ENCODE measurements at regions not wholly inside any gene's neighbourhood (a gene's known extent, or its start where the extent isn't known, plus 50 kb on each side); places are given as distances from the start of the nearest gene placed in this dataset.

DNA sequence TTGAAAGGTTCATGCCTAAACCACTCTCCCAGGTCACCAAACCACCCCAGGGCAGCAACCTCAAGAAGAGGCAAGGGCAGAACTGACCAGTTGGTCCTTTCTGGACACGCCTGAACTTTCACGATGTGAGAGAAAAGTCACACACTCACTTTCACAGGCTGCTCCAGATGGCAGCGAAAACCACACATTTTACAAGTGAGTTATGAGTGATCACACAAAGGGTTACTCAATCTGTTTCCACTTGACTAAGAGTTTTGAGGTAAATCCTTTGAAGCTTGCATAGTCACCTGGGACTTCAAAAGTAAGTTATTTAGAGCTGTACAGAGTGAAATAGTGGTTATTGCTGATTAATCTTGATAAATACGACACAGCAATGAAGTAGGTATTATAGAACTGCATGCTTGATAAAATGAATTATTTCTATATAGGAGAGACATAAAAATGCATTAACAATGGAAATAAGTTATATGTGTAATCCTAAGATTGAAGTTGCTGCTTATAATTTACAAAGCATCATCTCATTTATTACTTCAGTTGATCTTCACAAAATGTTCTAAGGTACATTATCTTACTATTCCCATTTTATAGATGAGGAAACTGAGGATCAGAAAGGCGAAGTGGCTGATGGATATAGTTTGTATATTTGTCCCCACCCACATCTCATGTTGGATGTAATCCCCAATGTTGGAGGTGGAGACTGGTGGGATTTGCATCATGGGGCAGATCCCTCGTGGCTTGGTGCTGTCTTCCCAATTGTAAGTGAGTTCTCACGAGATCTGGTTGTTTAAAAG is 103.0 kb upstream of the KLF3 start:
- DNase-seq (ENCODE audit: low read depth), result no peak

GRCh38 chr4:38562751-38563198 is 101.2 kb upstream of the KLF3 start:
- DNase-seq (ENCODE audit: low read depth), result no peak

- DNase-seq (ENCODE audit: low read depth), result no peak
These were observed 100.1 kb upstream of the KLF3 start for GRCh38 chr4:38563707-38564495.

DNA sequence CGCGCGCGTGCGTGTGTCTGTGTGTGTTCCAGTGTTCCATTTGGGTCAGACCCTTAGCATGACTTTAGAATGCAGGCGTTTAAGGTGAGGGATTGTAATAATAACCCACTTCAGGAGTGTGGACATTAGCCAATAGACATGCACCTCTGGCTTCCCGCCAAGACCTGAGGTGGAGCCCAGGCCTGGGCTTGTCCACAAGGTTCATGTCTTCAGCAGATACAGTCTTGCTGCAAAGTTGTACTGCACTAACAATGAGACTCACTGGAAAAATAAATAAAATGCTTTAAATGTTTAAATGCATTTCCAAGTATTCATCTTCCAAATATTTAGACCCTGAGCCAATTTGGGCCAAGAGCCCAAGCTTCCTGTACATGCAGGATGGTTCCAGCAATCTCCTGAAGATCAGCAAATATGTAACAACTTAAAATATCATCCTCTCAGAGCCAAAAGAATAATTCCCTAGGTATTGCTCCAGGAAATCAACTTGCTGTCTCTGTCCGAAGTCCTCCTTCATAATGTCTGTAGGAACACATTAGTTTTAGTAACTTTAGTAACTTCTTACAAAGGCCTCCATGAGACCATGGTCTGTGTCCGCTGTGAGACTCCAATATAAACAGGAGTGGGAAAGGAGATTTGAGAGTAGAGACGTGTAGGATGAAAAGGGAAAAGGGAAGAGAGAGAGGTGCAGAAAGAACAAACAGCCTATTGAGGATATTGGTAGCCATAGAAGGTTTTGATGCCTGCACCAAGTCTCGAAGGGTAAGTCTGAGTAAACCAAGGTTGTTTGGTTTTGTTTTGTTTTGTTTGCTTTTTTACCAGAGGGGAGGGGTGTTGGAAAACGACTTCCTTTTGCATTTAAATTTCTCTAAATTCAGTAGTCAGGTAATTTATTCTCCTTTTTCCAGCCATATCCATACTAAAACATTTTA is 98.5 kb upstream of the KLF3 start:
- DNase-seq (ENCODE audit: low read depth), result peak; percentile 43

DNA sequence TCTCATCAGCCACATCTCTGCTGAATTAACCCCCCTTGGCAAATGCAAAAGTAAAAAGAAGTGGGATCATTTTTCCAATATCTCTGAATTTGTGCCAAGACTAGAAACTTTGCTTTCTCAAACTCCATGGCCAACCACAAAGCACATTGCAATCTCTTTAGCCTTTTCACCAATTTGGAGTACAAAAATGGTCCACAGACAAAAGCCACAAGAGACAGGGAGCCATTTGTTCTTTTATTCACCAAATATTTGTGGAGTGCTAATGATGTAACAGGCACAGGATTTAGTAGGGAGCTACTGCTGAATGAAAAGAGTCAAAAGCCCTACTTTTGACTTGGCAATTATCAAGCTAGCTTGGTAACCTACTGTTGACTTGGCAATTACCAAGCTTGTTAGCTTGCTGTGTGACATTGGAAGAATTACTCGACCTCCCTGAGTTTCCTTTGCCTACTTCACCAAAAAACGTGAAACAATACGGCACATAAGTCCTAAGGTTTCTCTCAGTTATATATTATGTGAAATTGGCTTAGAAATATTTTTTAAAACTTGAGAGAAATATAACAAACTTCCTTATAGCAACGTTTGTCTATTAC is 97.1 kb upstream of the KLF3 start:
- no peak for DNase-seq (ENCODE audit: low read depth)

DNA sequence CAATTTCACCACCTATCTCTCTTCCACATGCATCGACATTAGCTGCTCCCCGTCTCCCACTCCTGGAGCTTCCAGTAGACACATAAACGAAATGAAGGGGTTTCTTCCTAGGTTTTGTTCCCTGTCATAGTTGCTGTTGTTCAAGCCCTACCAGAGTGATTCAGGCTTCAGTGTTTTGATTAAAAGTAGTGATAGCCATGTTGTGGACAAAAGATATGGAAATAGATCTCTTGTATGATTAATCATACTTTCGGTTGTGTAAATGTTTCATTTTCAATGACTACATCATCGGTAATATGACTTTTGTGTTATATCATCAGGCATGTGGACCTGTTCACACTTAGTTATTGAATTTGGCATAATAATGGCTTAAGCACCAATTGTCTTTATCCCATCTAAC is 96.5 kb upstream of the KLF3 start:
- no peak for DNase-seq (ENCODE audit: low read depth)

- DNase-seq (ENCODE audit: low read depth), result no peak
These were observed 95.2 kb upstream of the KLF3 start for GRCh38 chr4:38568768-38569167.

DNA sequence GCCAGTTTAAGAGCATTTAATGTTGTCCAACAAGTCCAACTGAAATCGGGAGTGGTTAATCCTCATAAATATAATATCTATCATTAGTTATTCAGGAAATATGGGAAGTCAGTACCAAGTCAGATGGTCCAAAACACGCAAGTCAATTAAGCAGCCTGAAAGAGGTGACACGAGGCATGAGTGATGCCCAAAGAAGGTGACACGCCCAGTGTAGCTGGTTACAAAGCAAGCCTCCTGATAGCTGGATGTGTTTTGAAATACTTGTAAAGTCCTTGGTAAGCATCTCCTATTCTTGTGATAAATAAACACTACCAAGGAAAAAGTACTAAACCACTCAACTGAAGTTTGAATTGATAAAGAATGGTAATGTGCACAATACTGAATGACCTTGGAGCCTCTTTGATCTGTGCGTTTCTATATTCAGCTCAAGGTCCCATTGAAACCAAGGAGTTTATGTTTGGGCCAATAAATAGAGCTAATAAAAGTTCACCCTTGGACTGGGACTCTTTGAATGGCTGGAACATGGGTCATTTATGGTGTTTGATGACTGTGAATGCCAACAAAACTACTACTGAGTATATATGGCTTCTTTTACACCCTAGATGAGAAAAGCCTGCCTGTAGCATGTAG is 93.2 kb upstream of the KLF3 start:
- no peak for DNase-seq (ENCODE audit: low read depth)

- no peak for DNase-seq (ENCODE audit: low read depth)
These were observed 91.2 kb upstream of the KLF3 start for GRCh38 chr4:38572793-38573192.

- DNase-seq (ENCODE audit: low read depth), result no peak
These were observed 89.3 kb upstream of the KLF3 start for GRCh38 chr4:38574559-38575333.

- DNase-seq (ENCODE audit: low read depth), result no peak
These were observed 87.2 kb upstream of the KLF3 start for GRCh38 chr4:38576767-38577166.

DNA sequence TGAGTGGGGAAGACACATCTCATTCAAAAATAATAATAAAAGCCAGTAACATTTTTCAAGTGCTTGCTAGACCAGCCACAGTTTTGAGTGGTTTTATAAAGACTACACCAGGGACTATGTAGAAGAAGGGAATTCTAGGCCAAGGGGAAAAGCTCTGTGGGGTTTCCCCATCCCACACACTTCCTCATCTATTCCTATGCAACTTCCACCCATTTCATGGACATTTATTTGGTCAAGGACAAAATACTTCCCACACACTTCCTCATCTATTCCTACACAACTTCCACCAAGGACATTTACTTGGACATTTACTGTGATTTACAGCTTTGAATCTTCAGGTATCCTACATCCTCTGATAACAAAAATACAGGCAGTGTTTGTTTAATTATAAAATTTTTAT is 86.5 kb upstream of the KLF3 start:
- no peak for DNase-seq (ENCODE audit: low read depth)

DNA sequence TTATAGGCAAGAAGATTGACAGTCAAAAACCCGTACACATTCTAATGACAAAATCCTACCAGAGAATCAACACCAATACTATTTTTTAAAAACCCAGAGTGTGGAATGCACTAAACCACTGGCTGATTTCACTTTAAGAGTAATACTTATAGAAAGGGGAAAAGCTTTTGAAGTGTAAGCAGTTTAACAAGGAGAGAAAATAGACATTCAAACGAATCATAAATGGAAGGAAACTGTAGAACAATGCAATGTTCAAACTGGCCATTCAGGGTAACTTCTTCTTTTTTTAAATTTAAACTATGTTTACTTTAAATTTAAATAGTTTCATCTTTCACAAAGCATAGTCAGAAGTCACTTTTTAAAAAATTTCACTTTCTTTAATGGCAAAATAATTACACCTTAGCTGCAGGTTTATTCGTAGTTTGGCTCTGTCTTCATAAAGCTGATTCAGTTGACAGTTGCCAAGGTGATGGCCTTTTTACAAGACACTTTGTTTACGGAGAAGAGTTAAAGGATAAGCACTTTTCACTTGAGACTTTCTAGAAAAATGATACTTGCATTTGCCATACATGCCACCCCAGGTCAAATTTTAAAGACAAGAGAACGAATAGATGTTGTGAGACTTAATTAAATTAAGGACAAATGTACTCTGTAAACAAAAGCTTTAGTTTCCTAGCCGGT is 82.4 kb upstream of the KLF3 start:
- no peak for DNase-seq (ENCODE audit: low read depth)

DNA sequence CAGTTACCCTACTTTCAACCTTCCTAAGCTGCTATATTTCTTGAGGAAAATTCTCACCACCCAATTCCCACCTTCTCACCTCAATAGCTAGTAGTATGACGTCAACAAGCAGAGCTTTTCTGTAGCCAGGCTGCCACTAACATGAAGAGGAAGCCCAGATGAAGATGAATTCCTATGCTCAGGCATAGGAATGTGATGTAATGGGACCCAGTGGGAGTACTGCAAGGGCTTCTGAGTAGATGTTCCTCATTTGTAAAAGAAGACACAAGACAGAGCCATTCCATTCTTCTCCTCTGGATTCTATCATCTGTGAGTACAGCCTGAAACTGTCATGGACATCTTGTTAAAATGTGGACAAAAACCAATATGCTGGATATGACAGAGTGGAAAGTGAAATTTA is 81.6 kb upstream of the KLF3 start:
- no peak for DNase-seq (ENCODE audit: low read depth)

DNA sequence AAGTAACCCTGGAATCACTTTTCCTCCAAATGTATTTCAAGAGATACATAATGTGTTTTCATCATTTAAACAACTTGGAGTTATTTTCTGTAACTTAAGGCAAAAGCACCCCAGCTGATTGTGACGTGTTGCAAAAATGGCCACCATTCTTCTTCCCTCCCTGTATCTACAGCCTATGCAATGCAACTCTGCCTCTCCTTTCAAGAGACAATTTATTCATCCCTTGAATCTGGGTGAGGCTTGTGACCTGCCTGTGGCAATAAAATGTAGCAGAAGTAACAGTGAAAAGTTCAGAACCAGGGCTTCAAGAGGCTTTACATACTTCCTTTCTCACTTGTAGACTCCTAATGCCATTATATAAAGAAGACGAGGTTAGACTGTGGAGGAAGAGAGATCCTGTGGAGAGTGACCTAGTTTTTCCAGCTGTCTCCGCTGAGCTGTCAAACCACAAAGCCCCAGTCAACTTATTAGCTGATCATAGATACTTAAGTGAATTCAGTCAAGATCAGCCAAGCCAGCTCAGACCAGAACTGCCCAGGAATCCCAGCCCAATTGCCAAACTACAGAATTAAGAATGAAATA is 81.0 kb upstream of the KLF3 start:
- DNase-seq (ENCODE audit: low read depth), result no peak

- DNase-seq (ENCODE audit: low read depth), result no peak
These were observed 78.1 kb upstream of the KLF3 start for GRCh38 chr4:38585871-38586270.

DNA sequence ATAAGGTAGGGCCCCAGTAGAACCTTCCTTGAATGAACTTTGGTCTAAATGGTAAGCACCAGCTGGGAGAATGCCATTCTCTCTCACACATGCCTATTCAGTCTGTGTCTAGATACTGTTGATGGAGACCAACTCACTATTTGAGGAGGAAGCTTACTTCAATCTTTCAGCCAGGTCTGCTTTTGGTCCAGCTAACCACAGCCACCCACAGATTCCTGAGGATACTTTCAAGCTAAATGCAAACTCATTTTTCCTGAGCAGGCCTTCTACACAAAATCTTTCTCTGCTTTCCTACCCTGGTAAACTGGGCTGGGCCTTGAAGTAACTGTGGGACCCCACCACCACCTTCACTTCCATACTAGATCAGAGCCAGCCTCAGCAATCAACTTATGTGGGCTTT is 76.9 kb upstream of the KLF3 start:
- DNase-seq (ENCODE audit: low read depth), result no peak

GRCh38 chr4:38590046-38590445 is 74.0 kb upstream of the KLF3 start:
- no peak for DNase-seq (ENCODE audit: low read depth)

DNA sequence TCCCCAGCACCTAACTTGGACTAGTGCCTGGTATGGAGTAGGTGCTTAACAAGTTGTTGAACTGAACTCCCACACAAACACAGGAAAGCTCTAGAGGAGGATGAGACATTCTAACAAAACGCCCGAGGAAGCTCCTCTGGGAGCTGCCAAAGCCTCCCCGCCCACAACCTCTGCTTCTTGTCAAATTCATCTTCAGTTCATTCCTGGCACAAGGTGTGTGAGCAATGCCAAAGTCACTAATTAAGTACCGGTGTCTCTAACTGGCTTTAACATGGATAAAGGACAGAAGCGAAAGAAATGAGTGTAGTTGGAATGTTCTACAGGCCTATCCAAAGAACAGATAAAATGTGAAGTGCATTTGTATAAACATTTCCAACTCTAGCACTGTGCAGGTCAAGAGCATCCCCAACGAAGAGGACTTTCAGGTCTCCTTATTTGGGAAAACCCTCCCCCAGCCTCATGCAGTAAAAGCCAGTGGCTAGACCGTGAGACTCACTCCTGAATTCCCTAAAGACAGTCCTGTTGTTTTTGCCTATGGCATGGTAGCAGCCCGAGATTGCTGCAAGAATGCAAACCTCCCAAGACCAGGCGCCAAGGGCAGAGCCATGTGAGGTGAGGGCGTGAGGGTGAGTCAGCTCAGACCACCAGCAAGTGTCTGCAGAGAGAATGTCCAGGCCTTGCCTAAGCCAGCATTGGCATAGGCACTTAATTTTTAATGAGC is 72.2 kb upstream of the KLF3 start:
- no peak for DNase-seq (ENCODE audit: low read depth)

Measured in fibroblast of the conjunctiva (primary cell).